SK-N-SH (cell line): ENCODE measurements at regions not wholly inside any gene's neighbourhood (a gene's known extent, or its start where the extent isn't known, plus 50 kb on each side); places are given as distances from the start of the nearest gene placed in this dataset.

Experiments used
- CTCF ChIP-seq: fragments of 200-600 bp; sonication (generic); IDR thresholded peaks from 2 replicates; pipeline ENCODE4 v1.6.1; 2017; ENCODE audit warnings: antibody characterized with exemption, mild to moderate bottlenecking, moderate library complexity
- EP300 ChIP-seq, 2 experiments: IDR thresholded peaks; 2 replicates each; pipeline versions ENCODE4 v1.4.0 to v1.6.1; 2012; ENCODE audit warnings: borderline replicate concordance in 1 of 2, low read depth in 1 of 2, low read length in 1 of 2
- GABPA ChIP-seq: IDR thresholded peaks from 2 replicates; pipeline ENCODE4 v1.4.0; 2012; ENCODE audit warnings: low read depth, mild to moderate bottlenecking
- MAX ChIP-seq: IDR thresholded peaks from 2 replicates; pipeline ENCODE4 v1.4.0; 2012; ENCODE audit warnings: low read depth
- POLR2AphosphoS5 ChIP-seq: IDR thresholded peaks from 2 replicates; pipeline ENCODE4 v1.6.1; 2012; ENCODE audit warnings: low read depth, low read length
- REST ChIP-seq: IDR thresholded peaks from 2 replicates; pipeline ENCODE4 v1.6.1; 2012; ENCODE audit warnings: mild to moderate bottlenecking, low read depth, low read length, moderate library complexity
- RFX5 ChIP-seq: IDR thresholded peaks from 2 replicates; pipeline ENCODE4 v1.6.1; 2012; ENCODE audit warnings: mild to moderate bottlenecking, improper control_type of control experiment, low read length
- SMC3 ChIP-seq: IDR thresholded peaks from 2 replicates; pipeline ENCODE4 v1.6.1; 2012; ENCODE audit warnings: low read depth, low read length, improper control_type of control experiment
- TAF1 ChIP-seq: IDR thresholded peaks from 2 replicates; pipeline ENCODE4 v1.6.1; 2012; ENCODE audit warnings: low read depth, mild to moderate bottlenecking, low read length, moderate library complexity, borderline replicate concordance
- YY1 ChIP-seq: IDR thresholded peaks from 2 replicates; pipeline ENCODE4 v1.4.0; 2012; ENCODE audit warnings: low read depth, mild to moderate bottlenecking

GRCh38 chr21:18602711-18603110 lies 199.1 kb upstream of the TMPRSS15 start:
- TF ChIP-seq CTCF, result no peak
- TF ChIP-seq REST, result no peak
- TF ChIP-seq TAF1, result no peak
- no peak for TF ChIP-seq YY1
- TF ChIP-seq EP300 (IDR thresholded peaks at IDR 0.05; ENCODE audit: borderline replicate concordance in 1 of 2, low read depth in 1 of 2, low read length in 1 of 2), result no peak
- TF ChIP-seq MAX, result no peak
- no peak for TF ChIP-seq GABPA
- TF ChIP-seq POLR2AphosphoS5, result no peak
- TF ChIP-seq RFX5, result no peak
- TF ChIP-seq SMC3, result no peak
